PC-9 (cell line): ENCODE measurements at regions not wholly inside any gene's neighbourhood (a gene's known extent, or its start where the extent isn't known, plus 50 kb on each side); places are given as distances from the start of the nearest gene placed in this dataset.

Source experiments
- CTCF ChIP-seq: fragments of 200-600 bp; sonication (generic); conservative IDR thresholded peaks from 2 replicates; pipeline ENCODE4 v1.6.1; 2017; ENCODE audit warnings: mixed run types, antibody characterized with exemption, mild to moderate bottlenecking, moderate library complexity
- EZH2 ChIP-seq: fragments of 200-600 bp; sonication (generic); IDR thresholded peaks from 2 replicates; pipeline ENCODE4 v1.8.0; 2017; ENCODE audit warnings: antibody characterized with exemption, low read depth

GRCh38 chr17:73932216-73932749, 271.2 kb upstream of the RPL38 start:
- TF ChIP-seq CTCF (no peak), EZH2 (no peak)
